Panc1 (cell line): ENCODE measurements at regions not wholly inside any gene's neighbourhood (a gene's known extent, or its start where the extent isn't known, plus 50 kb on each side); places are given as distances from the start of the nearest gene placed in this dataset.

Source experiments
- REST ChIP-seq, 2 experiments: IDR thresholded peaks; 2 replicates each; pipeline ENCODE4 v1.6.1; 2011 to 2012; ENCODE audit warnings: low read depth in 2 of 2, control low read depth in 1 of 2, low read length in 1 of 2, mild to moderate bottlenecking in 1 of 2, moderate library complexity in 1 of 2; ENCODE audit not compliant: insufficient read depth in 1 of 2
- SIN3A ChIP-seq: IDR thresholded peaks from 2 replicates; pipeline ENCODE4 v1.6.1; 2012; ENCODE audit warnings: low read depth, mild to moderate bottlenecking, low read length, moderate library complexity, borderline replicate concordance; ENCODE audit not compliant: insufficient read depth
- TF ChIP-seq, protein P1 (sequence below): fragments of 450-650 bp; IDR thresholded peaks from 2 replicates; pipeline ENCODE4 v1.5.1; 2017; ENCODE audit warnings: mild to moderate bottlenecking

DNA sequence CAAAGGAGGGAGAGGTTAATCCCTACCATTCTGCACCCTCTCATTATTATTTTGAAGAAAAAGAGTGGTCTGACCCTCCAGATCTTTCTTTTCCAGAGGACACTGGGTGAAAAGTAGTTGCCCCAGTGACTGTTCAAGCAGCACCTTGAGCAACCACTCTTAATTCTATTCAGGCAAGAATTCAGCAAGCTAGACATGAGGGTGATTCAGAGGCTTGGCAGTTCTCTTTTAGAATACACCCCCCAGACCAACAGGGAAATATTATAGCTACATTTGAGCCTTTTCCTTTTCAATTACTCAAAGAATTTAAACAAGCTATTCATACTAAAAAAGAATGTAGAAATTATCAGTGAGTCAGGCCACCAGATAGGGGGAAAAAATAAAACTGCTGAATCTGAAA lies 178.3 kb downstream of the MRPS30 start:
- TF ChIP-seq, protein P1, sequence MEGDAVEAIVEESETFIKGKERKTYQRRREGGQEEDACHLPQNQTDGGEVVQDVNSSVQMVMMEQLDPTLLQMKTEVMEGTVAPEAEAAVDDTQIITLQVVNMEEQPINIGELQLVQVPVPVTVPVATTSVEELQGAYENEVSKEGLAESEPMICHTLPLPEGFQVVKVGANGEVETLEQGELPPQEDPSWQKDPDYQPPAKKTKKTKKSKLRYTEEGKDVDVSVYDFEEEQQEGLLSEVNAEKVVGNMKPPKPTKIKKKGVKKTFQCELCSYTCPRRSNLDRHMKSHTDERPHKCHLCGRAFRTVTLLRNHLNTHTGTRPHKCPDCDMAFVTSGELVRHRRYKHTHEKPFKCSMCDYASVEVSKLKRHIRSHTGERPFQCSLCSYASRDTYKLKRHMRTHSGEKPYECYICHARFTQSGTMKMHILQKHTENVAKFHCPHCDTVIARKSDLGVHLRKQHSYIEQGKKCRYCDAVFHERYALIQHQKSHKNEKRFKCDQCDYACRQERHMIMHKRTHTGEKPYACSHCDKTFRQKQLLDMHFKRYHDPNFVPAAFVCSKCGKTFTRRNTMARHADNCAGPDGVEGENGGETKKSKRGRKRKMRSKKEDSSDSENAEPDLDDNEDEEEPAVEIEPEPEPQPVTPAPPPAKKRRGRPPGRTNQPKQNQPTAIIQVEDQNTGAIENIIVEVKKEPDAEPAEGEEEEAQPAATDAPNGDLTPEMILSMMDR, result no peak
- TF ChIP-seq SIN3A (no peak), REST (IDR thresholded peaks at IDR 0.05; ENCODE audit: insufficient read depth in 1 of 2, low read depth in 2 of 2, low read length in 1 of 2) (no peak)
